Activated T-cell treated with anti-CD3 and anti-CD28 coated beads, Interleukin-2, amount 50 U/mL, for 48 hours (primary cell): ENCODE measurements at regions not wholly inside any gene's neighbourhood (a gene's known extent, or its start where the extent isn't known, plus 50 kb on each side); places are given as distances from the start of the nearest gene placed in this dataset.
"Not testable (repeated sequence)": the region's sequence is repeated elsewhere in the genome, so short reads cannot be mapped to it uniquely, and the experiment has no call there.

Experiments
- DNase-seq, 2 experiments: peaks; one replicate each; pipeline ENCODE4 v3.0.0-alpha.2; 2020

DNA sequence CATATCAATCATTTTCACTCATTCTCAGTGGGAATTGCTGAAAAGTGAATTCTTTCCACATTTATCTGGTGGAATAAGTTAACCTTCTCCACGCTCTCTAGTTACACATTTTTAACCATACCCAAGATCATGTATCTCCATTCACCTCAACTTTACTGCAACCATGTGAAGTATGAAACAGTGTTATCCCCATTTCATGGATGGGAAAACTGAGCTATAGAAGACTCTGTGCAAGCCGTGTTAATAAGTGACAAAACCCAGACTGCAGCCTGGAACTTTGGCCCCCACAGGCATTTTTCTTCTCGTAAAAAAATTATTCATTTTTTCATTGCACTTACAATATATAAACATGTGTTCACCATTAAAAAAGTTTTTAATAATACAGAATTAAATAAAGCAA is 82.4 kb upstream of the CCND2 start:
- DNase-seq = no peak

DNA sequence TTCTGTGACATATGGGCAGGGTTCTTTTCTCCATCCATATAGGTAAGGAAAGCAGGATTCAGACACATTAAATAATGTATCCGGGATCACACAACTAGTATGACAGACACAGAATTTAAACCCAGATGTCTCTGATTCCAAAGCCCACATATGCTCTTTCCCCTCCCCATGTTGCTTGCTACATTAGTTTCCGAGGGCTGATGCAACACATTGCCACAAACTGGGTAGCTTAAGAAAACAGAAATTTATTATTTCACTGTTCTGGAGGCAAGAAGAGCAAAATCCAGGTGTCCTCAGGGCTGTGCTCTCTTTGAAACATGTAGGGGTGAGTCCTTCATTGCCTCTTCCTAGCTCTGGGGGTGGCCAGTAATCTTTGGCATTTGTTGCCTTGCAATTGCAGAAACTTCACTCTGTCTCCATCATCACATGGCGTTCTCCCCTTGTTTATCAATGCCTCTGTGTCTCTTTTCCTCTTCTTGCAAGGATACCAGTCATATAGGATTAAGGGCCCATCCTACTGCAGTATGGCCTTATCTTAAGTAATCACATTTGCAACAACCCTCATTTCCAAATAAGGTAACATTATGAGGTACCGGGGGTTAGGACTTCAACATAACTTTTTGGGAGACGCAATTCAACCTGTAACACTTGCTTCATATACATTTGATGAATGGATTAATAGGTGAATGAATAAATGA is 83.0 kb upstream of the CCND2 start:
- DNase-seq = no peak

DNA sequence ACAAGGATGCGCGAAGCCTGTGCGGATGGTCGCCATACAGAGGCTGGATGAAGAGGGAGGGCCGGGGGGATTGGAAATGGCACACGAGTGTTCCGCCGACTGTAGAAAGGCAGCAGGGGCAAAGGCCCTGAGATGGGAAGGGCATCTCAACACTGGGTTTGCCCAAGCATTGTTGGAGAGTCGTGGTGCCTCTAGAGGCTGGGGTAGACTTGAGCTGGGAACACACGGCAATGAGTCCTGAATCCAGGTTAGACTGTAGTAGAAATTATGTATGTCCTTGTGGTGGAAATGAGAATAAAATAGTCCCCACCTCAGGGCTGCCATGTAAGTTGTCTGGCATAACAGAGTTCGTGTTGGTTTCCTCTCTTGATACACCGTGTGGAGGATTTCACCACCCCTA is 83.8 kb upstream of the CCND2 start:
- DNase-seq = no peak

DNA sequence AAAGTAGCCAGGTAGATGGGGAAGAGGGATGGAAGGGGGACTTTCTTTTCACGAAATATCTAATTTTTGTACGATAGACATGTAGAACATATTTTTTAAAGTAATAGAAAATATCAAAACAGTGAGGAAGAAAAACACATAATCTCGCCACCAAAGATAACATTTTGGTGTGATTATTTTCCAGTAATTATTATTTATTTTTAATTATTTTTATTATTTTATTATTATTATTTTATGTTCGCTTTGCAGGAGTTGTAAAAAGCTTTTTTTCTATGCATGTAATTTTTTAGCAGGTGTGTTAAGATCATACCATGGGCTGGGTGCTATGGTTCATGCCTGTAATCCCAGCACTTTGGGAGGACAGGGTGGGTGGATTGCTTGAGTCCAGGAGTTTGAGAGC is 85.6 kb upstream of the CCND2 start:
- no peak for DNase-seq

DNA sequence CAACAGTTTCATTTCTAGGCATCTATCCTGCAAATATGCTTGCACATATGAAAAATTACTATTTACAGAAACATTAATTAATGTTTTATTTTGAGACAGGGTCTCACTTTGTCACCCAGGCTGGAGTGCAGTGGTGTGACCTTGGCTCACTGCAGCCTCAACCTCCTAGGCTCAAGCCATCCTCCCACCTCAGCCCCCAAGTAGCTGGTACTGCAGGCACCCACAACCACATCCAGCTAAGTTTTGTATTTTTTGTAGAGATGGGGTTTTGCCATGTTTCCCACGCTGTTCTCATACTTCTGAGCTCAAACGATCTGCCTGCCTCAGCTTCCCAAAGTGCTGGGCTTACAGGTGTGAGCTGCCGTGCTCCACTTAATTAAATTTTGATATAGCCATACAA is 86.2 kb upstream of the CCND2 start:
- DNase-seq = not testable (repeated sequence)

DNA sequence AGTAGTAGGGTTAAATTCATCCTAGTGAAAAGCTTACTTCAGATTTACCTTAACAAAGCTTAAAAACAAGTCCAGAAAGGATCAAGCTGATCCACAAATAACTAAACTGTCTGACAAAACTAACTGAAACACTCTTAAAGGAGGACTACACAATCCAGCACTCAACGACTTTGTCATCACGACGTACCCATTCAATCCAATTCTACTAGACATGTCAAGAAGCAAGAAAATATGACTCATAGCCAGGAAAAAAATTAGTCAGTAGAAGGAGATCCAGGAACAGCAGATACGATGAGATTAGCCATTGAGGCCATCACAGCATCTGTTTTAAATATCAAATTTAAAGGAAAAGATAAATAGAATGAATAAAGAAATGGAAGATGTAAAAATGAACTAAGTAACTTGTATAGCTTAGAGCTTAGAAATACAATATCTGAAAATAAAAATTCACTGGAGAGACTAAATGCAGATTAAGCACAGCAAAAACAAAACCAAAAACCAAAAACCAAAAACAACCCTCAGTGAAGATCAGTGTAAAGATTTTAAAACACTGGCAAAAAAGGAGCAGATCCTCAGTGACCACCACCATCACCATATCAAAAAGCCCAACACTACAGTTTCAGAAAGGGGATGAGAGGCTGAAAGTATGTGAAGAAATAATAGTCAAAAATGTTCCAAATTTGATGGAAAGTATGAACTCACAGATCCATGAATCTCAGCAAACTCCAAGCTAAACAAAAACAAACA is 95.0 kb upstream of the CCND2 start:
- DNase-seq = no peak

DNA sequence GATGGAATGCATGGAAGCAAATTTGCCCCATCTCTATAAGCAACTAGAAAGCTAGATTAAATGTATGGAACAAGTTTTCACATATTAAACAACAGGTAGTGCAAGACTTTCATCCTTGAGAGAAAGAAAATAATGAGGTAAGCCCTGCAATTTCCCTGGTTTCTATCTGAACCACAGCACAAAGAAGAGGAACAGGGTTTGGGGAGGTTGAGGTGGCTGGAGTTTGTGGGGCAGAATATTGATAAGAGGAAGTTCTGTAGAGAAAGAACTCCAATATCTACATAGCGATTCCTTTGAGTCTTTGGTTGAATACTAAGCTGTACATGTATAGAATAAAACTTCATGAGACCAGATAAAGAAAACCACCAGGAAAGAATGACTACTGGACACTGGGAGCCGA is 96.3 kb upstream of the CCND2 start:
- DNase-seq = no peak

DNA sequence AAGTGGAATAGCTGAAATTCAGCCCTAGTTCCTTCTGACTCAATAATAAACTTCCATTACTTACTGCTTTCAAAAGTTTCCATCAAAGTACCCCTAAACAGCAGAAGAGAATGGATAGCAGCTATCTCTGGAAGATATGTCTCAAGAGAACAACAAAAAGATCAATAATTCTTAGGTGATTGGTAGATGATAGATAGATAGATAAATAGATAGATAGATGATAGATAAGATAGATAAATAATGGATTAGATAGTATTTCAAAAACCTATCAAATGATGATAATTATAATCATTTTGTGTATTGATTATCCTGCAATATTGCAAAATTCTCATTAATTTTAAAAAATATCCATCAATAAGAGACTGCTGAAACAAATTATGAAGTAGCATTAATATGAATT is 97.4 kb upstream of the CCND2 start:
- no peak for DNase-seq

DNA sequence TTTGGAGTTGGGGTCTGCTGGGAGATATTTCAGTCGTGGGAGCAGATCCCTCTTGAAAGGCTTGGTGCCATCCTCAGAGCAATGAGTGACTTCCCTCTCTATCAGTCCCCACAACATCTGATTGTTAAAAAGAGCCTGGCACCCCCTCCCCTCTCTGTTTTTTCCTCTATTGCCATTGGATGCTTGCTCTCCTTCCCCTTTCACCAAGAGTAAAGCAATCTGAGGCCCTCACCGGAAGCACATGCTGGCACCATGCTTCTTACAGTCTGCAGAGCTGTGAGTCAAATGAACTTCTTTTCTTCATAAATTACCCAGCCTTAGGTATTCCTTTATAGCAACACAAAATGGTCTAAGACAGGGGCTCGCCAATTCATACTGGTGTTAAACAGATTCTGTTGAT is 99.1 kb upstream of the CCND2 start:
- no peak for DNase-seq

DNA sequence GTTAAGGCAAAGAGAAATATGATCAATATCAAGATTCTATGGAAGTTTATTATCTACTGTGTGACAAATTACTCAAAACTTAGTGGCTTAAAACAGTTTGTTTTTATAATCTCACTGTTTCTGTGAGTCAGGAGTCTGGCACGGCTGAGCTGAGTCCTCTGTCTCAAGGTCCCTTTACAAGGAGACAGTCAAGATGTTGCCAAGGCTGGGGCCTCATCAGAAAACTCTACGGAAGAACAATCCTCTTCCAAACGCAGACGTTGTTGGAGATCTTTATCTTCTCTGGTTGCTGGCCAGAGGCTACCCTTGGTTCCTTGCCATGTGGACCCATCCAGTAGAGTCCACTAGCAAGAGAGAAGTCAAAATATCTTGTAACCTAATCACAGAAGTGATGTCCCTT is 100.6 kb upstream of the CCND2 start:
- no peak for DNase-seq

DNA sequence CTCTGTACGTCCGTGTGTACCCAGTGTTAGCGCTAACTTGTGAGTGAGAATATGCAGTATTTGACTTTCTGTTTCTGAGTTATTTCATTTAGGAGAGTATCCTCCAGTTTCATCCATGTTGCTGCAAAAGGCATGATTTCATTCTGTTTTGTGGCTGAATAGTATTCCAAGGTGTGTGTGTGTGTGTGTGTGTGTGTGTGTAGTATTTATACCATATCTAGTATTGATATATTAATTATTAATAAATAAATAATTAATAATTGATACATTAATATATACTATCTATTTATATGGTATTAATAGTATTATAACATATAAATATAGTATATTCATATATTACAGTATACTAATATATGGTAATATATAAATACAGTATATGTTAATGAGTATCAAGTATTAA is 101.8 kb upstream of the CCND2 start:
- DNase-seq = no peak

DNA sequence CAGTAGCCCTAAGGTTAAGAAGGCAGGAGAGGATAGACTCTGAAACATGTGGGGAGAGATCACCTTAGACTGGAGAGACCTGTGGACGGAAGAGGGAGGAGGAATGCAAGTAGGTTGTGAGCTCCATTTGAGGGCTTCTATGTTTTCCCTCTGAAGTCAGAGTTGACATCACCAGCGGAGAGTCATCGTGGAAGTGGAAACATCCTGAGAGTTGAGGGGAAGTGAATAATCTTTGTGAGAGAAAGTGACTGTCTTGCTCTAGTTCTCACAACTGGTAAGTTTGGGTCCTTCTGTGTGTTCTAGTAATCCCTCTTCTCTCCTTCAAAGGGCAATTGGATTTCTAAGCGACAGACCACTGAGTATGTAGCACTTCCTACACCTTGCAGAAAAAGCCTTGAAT is 103.6 kb upstream of the CCND2 start:
- DNase-seq = peak in 1 of 2 experiments; percentile 57

DNA sequence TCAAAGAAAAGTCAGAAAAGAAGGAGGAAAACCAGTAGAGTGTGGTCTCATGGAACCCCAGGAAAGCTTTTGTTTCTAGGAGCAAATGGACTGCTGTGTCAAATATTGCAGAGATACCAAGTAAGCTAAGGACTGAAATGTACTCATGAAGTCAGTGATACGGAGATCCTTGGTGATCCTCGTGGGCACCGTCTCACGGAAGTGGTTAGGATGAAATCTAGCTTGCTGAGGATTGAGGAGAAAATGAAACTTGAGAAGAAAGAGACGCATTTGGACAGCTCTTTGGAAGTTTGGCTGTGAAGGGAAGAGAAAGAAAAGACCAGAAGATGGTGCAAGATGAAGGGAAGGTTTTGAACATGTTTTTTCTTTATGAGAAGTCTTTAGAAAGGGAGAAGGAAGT is 104.0 kb upstream of the CCND2 start:
- DNase-seq = no peak

DNA sequence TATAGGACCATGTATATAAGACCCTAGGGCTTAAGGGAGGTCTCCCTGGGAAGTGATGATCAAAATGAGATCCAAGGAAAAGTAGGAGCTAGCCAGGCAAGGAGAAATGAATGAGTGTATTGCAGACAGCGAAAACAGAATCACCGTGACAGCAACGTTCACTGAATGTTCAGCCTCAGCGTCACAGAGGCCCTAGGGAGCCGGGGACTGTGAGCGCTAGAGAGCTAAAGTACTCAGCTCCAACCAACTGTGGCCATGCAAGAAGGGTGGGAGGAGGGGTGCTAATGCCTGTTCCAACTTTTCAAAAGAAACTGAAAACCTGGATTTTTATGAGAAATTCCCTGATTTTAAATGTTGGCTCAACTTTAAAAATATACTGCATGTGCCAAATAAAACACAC is 105.5 kb upstream of the CCND2 start:
- no peak for DNase-seq

DNA sequence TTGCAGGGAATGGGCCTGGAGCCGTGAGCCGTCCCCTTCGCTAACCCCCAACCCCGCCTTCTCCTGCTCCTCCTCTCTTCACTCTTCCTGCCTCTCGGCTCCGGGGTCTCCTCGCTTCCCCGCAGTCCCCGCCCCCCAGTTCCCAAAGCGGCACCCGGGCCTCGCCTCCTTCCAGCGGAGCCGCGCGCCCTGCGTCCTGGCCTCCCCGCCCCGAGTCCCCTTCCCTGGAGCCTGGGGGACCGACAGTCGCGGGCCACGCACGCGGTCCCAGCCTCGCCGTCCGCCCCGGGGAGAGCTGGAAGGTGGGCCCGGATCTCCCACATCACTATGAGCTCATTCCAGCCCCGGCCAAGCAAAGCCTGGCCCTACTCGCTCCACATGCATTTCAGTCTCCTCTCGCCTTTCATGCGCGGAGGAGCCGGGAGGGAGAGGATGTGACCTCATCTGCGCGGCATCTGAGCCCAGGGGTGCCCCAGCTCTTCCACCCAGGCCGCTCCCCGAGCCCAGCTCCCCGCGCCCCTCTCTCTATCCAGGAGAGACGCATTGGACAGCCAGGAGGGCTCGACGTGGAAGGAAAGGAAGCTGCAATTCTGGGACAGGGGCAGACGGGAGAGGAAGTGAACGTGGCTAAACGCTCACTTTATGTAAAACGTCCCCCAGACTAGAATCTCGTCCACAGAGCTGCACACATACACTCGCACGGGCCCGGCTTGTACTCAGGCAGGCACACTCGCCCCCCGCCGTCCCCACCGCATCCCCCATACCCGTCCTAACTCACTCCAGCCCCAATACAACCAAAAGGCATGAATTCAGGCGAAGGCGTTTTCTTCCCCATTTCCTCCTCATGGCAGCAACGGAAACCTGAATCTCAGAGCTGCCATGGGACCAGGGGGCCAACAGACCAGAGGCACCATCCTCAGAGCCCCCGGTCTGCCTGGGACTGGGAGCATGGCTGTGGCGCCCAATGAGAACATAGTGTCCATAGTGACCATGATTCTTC is 108.7 kb upstream of the CCND2 start:
- peak; percentile 82 to 84 for DNase-seq

DNA sequence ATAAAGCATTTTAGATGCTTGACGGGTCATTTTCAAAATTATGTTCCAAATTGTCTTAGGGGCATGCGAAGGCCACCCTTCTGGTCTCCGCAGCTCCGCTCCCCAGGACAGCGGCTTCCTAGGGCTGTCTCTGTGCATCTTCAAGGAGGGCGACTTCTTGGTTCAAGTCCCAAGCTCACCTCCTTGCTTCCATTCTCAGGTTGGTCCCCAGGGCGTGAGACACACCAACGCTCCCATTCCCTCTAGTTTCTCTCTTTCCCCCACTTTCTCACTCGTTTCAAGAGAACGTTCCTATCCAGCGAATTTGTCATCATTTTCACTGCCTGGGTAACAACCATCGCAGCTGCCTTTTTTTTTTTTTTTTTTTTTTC is 109.4 kb upstream of the CCND2 start:
- DNase-seq = no peak

DNA sequence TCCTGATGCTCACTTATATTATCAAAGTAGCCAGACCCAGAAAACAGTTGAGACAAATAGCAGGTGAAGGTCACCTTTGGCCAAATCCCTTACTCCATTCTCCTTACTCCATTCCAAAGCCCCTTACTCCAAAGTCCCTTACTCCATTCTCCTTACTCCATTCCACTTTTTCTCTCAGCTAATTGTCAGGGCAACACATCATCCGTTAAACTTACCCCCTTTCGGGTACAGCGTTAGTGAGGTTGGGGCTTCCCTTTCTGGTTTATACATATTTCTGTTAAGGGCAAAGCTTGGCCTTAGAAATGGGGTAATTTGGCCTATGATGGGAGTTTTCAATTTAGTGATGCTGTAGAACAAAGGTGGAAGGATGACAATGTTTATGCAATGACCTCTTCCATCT is 111.8 kb upstream of the CCND2 start:
- no peak for DNase-seq

DNA sequence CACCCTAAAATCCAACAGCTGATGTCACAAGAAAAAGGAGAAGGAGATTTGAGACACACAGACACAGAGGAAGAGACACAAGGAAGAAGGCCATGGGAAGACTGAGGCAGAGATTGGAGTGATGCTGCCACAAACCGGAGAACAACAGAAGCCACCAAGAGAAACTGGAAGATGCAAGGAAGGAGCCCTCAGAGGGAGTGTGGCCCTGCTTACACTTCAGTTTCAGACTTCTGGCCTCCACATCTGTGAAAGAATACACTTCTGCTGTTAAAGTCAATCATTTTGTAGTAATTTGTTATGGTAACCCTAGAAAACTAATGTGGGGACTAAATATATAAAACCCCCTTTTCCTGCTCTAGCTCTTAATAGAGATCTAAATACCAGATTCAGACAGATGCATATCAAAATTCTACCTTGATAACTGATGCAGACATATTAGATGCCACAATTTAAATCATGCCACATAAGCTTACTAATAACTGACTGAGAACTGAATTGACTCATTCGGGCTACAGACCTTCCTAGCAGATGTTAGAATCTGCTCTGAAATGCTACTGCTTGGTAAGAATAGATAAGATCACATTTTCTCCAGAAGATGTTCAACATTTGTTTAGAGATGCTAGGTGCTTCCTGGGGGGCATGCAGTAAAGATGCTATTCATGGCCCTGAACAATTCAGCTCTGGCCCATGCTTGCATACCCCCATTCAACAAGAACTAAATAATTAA is 113.1 kb upstream of the CCND2 start:
- peak in 1 of 2 experiments; percentile 22 for DNase-seq

DNA sequence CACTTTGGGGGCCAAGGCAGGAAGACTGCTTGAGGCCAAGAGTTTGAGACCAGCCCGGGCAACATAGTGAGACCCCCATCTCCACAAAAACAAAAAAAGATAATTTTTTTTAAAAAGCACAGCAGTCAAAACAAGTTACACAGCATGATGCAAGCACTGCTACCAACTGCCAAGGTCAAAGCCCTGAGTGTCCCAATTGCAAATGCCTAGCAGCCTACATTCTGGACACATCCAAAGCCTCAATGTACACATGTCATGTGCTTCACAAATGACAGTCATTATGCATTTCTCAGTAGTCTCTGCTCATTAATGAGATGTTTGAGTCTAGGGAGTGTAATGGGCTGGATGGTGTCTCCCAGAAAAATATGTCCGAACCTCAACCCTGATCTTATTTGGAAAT is 113.7 kb upstream of the CCND2 start:
- peak in 1 of 2 experiments; percentile 15 for DNase-seq

DNA sequence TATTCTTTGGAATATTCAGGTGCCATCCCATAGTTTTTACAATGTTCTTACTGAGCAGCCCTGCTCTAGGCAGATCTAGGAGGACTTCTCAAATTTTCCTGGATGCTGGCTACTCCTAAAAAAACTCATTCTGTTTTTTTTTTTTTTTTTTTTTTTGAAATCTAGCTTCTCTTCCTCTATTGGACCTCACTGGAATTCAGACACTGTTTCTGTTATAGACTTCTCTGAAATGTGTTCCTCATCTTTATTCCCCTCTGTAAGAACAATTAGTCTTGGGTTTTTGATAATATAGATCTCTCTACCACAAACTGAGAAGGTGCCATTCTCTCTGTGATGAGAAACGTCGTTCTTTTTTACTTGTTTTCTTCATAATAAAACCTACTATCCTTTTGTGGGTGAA is 115.3 kb upstream of the CCND2 start:
- no peak for DNase-seq

DNA sequence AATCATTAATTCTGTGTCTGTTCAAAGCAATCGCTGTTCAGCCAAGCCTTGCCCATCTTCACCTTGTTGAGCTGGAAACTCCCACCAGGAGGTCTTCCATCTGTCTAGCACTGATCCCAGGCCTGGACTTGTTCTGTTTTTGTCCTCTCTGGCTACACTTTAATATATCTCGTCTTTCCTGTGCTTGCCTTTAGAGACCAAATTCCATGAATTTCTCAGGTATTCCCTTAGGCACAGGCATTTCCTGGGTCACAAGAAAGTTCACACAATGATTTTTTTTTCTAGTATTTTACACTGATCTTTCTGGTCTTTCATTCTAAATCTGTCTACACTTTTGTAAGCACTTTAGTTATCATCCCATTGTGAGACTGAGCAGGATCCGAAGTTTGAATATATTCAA is 116.4 kb upstream of the CCND2 start:
- DNase-seq = no peak

DNA sequence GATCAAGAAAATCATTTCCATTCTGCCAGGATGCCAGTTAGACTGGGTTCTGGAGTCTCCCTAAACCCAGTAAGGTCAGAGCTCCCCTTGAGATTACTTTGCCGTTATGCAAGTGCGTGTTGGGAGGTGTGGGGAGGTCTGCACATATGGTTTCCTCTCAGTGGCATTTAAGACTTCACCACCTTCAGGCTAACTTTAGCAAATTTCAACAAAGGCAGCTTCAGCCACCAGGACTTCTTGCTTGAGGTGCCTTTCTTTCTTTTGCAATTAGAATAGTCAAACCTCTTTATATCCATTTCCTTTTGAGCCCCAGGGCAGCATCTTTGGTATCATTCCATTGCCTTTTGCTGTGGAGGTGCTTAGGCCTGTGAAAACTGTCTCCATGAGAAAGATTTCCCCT is 117.2 kb upstream of the CCND2 start:
- peak in 1 of 2 experiments; percentile 15 for DNase-seq

DNA sequence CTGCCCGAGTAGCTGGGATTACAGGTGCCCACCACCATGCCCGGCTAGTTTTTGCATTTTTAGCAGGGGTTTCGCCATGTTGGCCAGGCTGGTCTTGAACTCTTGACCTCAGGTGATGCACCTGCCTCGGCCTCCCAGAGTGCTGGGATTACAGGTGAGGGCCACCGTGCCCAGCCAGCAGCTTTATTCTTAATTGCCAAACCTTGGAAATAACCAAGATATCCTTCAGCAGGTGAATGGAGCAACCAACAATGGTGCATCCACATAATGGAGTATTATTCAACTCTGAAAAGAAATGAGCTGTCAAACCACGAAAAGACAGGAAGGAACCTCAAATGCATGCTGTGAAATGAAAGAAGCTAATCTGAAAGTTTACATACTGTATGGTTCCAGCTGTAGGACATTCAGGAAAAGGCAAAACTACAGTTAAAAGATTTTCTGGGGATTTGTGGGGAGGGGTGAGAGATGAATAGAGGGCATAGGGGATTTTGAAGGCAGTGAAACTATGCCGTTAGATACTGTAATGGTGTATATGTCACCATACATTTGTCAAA is 118.8 kb upstream of the CCND2 start:
- DNase-seq = peak in 1 of 2 experiments; percentile 22
